ENCODE measurements at regions not wholly inside any gene's neighbourhood (a gene's known extent, or its start where the extent isn't known, plus 50 kb on each side); places are given as distances from the start of the nearest gene placed in this dataset.

GRCh38 chr3:59107856-59108815 is 58.3 kb upstream of the CFAP20DC start:
- no peak overlapping the region for H3K4me3 ChIP-seq (ENCODE audit: low read length)
- no peak overlapping the region for H3K9ac ChIP-seq (ENCODE audit: low read length)
- H3K9me3 ChIP-seq (ENCODE audit: control insufficient read depth, low read length), result no peaks in the 10 kb centered on the region
- H3K27me3 ChIP-seq (ENCODE audit: control insufficient read depth, insufficient read depth, low read length), result no peaks in the 10 kb centered on the region
- H3K36me3 ChIP-seq (ENCODE audit: control insufficient read depth, insufficient read depth, low read length), result no peaks in the 10 kb centered on the region
- H3K4me1 ChIP-seq (ENCODE audit: control insufficient read depth, insufficient read depth, low read length), result peaks cover 13% of the 10 kb centered on the region

- Histone ChIP-seq H3K36me3 (ENCODE audit: control insufficient read depth, insufficient read depth, low read length) (no peaks in the 10 kb centered on the region), H3K4me1 (ENCODE audit: control insufficient read depth, insufficient read depth, low read length) (peaks cover 13% of the 10 kb centered on the region), H3K27me3 (ENCODE audit: control insufficient read depth, insufficient read depth, low read length) (no peaks in the 10 kb centered on the region), H3K4me3 (ENCODE audit: low read length) (no peak overlapping the region), H3K9me3 (ENCODE audit: control insufficient read depth, low read length) (no peaks in the 10 kb centered on the region), H3K9ac (ENCODE audit: low read length) (no peak overlapping the region)
Observed at GRCh38 chr3:59106085-59106648, 56.3 kb upstream of the CFAP20DC start.

GRCh38 chr3:59103552-59103951 is 53.7 kb upstream of the CFAP20DC start:
- Histone ChIP-seq H3K9me3 (ENCODE audit: control insufficient read depth, low read length) (no peaks in the 10 kb centered on the region), H3K4me3 (ENCODE audit: low read length) (no peak overlapping the region), H3K4me1 (ENCODE audit: control insufficient read depth, insufficient read depth, low read length) (peaks cover 13% of the 10 kb centered on the region), H3K36me3 (ENCODE audit: control insufficient read depth, insufficient read depth, low read length) (no peaks in the 10 kb centered on the region), H3K9ac (ENCODE audit: low read length) (no peak overlapping the region), H3K27me3 (ENCODE audit: control insufficient read depth, insufficient read depth, low read length) (no peaks in the 10 kb centered on the region)

DNA sequence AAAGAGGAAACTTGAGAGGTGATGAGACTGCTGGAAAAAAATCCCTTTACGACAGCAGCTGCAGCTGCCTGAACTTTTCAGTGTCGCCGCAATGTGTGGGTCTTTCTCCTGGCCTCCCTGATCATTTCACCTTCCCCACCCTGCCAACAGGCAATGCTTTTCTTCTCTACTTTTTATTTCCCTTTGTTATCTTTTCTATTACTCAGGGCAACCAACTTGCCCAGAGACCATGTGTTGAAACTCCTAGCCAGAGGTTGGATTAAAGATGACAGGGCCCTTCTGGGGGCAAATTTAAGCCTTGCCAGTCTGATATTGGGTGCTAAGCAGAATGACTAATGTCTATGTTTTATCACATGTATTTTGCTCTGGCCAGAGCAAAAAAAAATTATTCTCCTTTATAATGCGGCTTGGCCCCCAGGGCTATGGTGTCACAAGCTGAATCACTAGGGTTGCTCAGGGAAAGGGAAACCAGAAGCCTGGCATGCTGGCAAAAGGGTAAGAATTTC is 51.5 kb upstream of the CFAP20DC start:
- Histone ChIP-seq H3K4me3 (ENCODE audit: low read length) (no peak overlapping the region), H3K27me3 (ENCODE audit: control insufficient read depth, insufficient read depth, low read length) (no peaks in the 10 kb centered on the region), H3K9ac (ENCODE audit: low read length) (no peak overlapping the region), H3K36me3 (ENCODE audit: control insufficient read depth, insufficient read depth, low read length) (no peaks in the 10 kb centered on the region), H3K4me1 (ENCODE audit: control insufficient read depth, insufficient read depth, low read length) (peaks cover 8% of the 10 kb centered on the region), H3K9me3 (ENCODE audit: control insufficient read depth, low read length) (no peaks in the 10 kb centered on the region)

Measured in mucosa of stomach (tissue), 1 donor.